ENCODE measurements at regions not wholly inside any gene's neighbourhood (a gene's known extent, or its start where the extent isn't known, plus 50 kb on each side); places are given as distances from the start of the nearest gene placed in this dataset.

DNA sequence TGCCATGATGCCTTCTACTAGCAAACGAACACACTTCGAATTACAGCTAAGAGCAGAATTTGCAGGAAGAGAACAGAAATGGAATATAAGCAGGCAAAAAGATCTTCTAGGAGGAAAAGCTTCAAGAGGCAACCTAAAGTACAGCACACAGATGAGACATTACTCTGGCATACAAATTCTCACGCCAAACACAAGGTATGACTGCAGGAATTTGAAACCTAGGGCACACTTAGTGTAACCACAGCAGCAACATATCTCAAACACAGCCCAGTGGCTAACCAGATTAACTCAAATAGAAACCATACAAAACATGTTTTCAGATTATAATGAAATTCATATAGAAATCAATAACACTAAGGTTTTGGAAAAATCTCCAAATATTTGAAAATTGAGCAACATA is 481.0 kb upstream of the RGMB start:
- no CpG with 5 or more reads among the region's 3 CpGs for WGBS (ENCODE audit: insufficient coverage)
- no peaks in the 10 kb centered on the region for H3K4me1 Mint-ChIP-seq
- intact Hi-C loops (cut with micrococcal nuclease): no loop called here
- no peak overlapping the region for H3K4me3 Mint-ChIP-seq
- H3K27ac ChIP-seq (ENCODE audit: low read depth in 1 of 2, low read length in 2 of 2): no peak overlapping the region
- H3K4me1 ChIP-seq (ENCODE audit: control insufficient read depth in 1 of 2, insufficient read depth in 2 of 2, low read length in 2 of 2): no peaks in the 10 kb centered on the region
- H3K27me3 Mint-ChIP-seq (ENCODE audit: low read depth in 3 of 3): peaks cover 0 to 1% (median 0%) of the 10 kb centered on the region in 3 donors
- no peak for DNase-seq
- H3K9ac ChIP-seq (ENCODE audit: insufficient read depth, low read length, poor library complexity, severe bottlenecking): no peak overlapping the region
- H3K9me3 ChIP-seq (replicated peaks in 1 of 2; ENCODE audit: control insufficient read depth in 1 of 2, insufficient read depth in 1 of 2, low read length in 2 of 2): no peaks in the 10 kb centered on the region
- no peak overlapping the region for H3K4me2 ChIP-seq (replicated peaks; ENCODE audit: extremely low read depth, low read length, poor library complexity, severe bottlenecking)
- no peaks in the 10 kb centered on the region for H4K20me1 ChIP-seq (ENCODE audit: insufficient read depth, low read length)
- H3K9me3 Mint-ChIP-seq: peaks cover 0 to 6% (median 0%) of the 10 kb centered on the region in 7 donors
- no peaks in the 10 kb centered on the region for H3K79me2 ChIP-seq (ENCODE audit: insufficient read depth, low read length)
- no peaks in the 10 kb centered on the region for H3K27me3 ChIP-seq (ENCODE audit: control insufficient read depth in 2 of 2, insufficient read depth in 2 of 2, low read length in 2 of 2)
- H3K4me3 ChIP-seq (replicated peaks in 1 of 3; ENCODE audit: low read depth in 2 of 3, low read length in 3 of 3): no peak overlapping the region
- H3K36me3 ChIP-seq (replicated peaks in 1 of 2; ENCODE audit: control insufficient read depth in 1 of 2, insufficient read depth in 2 of 2, low read length in 2 of 2): no peaks in the 10 kb centered on the region
- no peaks in the 10 kb centered on the region for H3K36me3 Mint-ChIP-seq
- TF ChIP-seq CTCF (IDR thresholded peaks at IDR 0.05): no peak
- H2AFZ ChIP-seq (ENCODE audit: insufficient read depth, low read depth, low read length, poor library complexity, severe bottlenecking): no peak overlapping the region
- H3K27ac Mint-ChIP-seq: no peak overlapping the region

- Mint-ChIP-seq H3K36me3 (no peaks in the 10 kb centered on the region), H3K4me3 (no peak overlapping the region), H3K27ac (no peak overlapping the region), H3K4me1 (no peaks in the 10 kb centered on the region), H3K9me3 (peaks cover 0 to 6% (median 0%) of the 10 kb centered on the region in 7 donors), H3K27me3 (ENCODE audit: low read depth in 3 of 3) (peaks cover 0 to 1% (median 0%) of the 10 kb centered on the region in 3 donors)
- WGBS (ENCODE audit: insufficient coverage): no CpG with 5 or more reads among the region's 3 CpGs
- H3K9ac ChIP-seq (ENCODE audit: insufficient read depth, low read length, poor library complexity, severe bottlenecking): no peak overlapping the region
- H3K4me2 ChIP-seq (replicated peaks; ENCODE audit: extremely low read depth, low read length, poor library complexity, severe bottlenecking): no peak overlapping the region
- H3K79me2 ChIP-seq (ENCODE audit: insufficient read depth, low read length): no peaks in the 10 kb centered on the region
- no peak overlapping the region for H2AFZ ChIP-seq (ENCODE audit: insufficient read depth, low read depth, low read length, poor library complexity, severe bottlenecking)
- H3K27ac ChIP-seq (ENCODE audit: low read depth in 1 of 2, low read length in 2 of 2): no peak overlapping the region
- no peaks in the 10 kb centered on the region for H4K20me1 ChIP-seq (ENCODE audit: insufficient read depth, low read length)
- H3K9me3 ChIP-seq (replicated peaks in 1 of 2; ENCODE audit: control insufficient read depth in 1 of 2, insufficient read depth in 1 of 2, low read length in 2 of 2): no peaks in the 10 kb centered on the region
- no peaks in the 10 kb centered on the region for H3K4me1 ChIP-seq (ENCODE audit: control insufficient read depth in 1 of 2, insufficient read depth in 2 of 2, low read length in 2 of 2)
- TF ChIP-seq CTCF (IDR thresholded peaks at IDR 0.05): no peak
- DNase-seq: no peak
- intact Hi-C loops (cut with micrococcal nuclease): no loop called here
- no peak overlapping the region for H3K4me3 ChIP-seq (replicated peaks in 1 of 3; ENCODE audit: low read depth in 2 of 3, low read length in 3 of 3)
- no peaks in the 10 kb centered on the region for H3K27me3 ChIP-seq (ENCODE audit: control insufficient read depth in 2 of 2, insufficient read depth in 2 of 2, low read length in 2 of 2)
- H3K36me3 ChIP-seq (replicated peaks in 1 of 2; ENCODE audit: control insufficient read depth in 1 of 2, insufficient read depth in 2 of 2, low read length in 2 of 2): no peaks in the 10 kb centered on the region
Observed at GRCh38 chr5:98296426-98296825, 477.0 kb upstream of the RGMB start.
